GM12878 (cell line): ENCODE measurements at regions not wholly inside any gene's neighbourhood (a gene's known extent, or its start where the extent isn't known, plus 50 kb on each side); places are given as distances from the start of the nearest gene placed in this dataset.

ENCODE experiments used
- CBFB ChIP-seq: IDR thresholded peaks from 2 replicates; pipeline ENCODE4 v1.6.1; 2016; ENCODE audit warnings: antibody characterized with exemption, low read depth
- CTCF ChIP-seq, 3 experiments: IDR thresholded peaks in 2 of 3; conservative IDR thresholded peaks in 1 of 3; 2 replicates each; pipeline ENCODE4 v1.5.1; 2011; ENCODE audit warnings: low read depth in 3 of 3, low read length in 3 of 3, mild to moderate bottlenecking in 3 of 3, control low read depth in 2 of 3, moderate library complexity in 2 of 3, inconsistent platforms in 1 of 3, mixed read lengths in 1 of 3; ENCODE audit not compliant: control insufficient read depth in 2 of 3, insufficient read depth in 1 of 3; ENCODE audit errors: extremely low read depth in 1 of 3
- EZH2 ChIP-seq: IDR thresholded peaks from 2 replicates; pipeline ENCODE4 v1.6.1; 2012; ENCODE audit warnings: low read depth, mild to moderate bottlenecking, control low read depth, inconsistent platforms, low read length, borderline replicate concordance; ENCODE audit not compliant: control insufficient read depth
- HCFC1 ChIP-seq: fragments of 150-350 bp; IDR thresholded peaks from 2 replicates; pipeline ENCODE4 v1.6.1; 2014; ENCODE audit warnings: low read length
- HDAC2 ChIP-seq: fragments of 200-600 bp; sonication (generic); IDR thresholded peaks from 2 replicates; pipeline ENCODE4 v1.6.1; 2017
- HDAC6 ChIP-seq: fragments of 200-600 bp; sonication (generic); IDR thresholded peaks from one replicate; pipeline ENCODE4 v1.8.0; 2017; ENCODE audit warnings: antibody characterized with exemption; ENCODE audit not compliant: unreplicated experiment
- MYC ChIP-seq: IDR thresholded peaks from 2 replicates; pipeline ENCODE4 v1.6.1; 2011; ENCODE audit warnings: mild to moderate bottlenecking, low read length, moderate library complexity, inconsistent platforms; ENCODE audit not compliant: insufficient read depth, insufficient replicate concordance, insufficient read length, severe bottlenecking
- TARDBP ChIP-seq: IDR thresholded peaks from 2 replicates; pipeline ENCODE4 v1.6.1; 2016; ENCODE audit warnings: borderline replicate concordance
- ZNF274 ChIP-seq: IDR thresholded peaks from one replicate; pipeline ENCODE4 v1.8.0; 2011; ENCODE audit not compliant: insufficient read length, insufficient read depth
- ZZZ3 ChIP-seq: IDR thresholded peaks from 2 replicates; pipeline ENCODE4 v1.6.1; 2011; ENCODE audit warnings: low read depth; ENCODE audit not compliant: control insufficient read depth, insufficient read length
- TF ChIP-seq, protein P1 (sequence below): IDR thresholded peaks from 2 replicates; pipeline ENCODE4 v1.6.1; 2012; ENCODE audit warnings: low read length, inconsistent platforms

- TF ChIP-seq HCFC1 = no peak
- no peak for TF ChIP-seq MYC
- TF ChIP-seq ZZZ3 = no peak
- TF ChIP-seq, protein P1, sequence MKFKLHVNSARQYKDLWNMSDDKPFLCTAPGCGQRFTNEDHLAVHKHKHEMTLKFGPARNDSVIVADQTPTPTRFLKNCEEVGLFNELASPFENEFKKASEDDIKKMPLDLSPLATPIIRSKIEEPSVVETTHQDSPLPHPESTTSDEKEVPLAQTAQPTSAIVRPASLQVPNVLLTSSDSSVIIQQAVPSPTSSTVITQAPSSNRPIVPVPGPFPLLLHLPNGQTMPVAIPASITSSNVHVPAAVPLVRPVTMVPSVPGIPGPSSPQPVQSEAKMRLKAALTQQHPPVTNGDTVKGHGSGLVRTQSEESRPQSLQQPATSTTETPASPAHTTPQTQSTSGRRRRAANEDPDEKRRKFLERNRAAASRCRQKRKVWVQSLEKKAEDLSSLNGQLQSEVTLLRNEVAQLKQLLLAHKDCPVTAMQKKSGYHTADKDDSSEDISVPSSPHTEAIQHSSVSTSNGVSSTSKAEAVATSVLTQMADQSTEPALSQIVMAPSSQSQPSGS = no peak
- TF ChIP-seq HDAC6 = no peak
- TF ChIP-seq EZH2 = no peak
- no peak for TF ChIP-seq HDAC2
- TF ChIP-seq ZNF274 = no peak
- TF ChIP-seq TARDBP = no peak
- TF ChIP-seq CBFB = no peak
- TF ChIP-seq CTCF (IDR thresholded peaks at IDR 0.05 in 2 of 3, conservative IDR thresholded peaks at IDR 0.05 in 1 of 3; ENCODE audit: control insufficient read depth in 2 of 3, extremely low read depth in 1 of 3, insufficient read depth in 1 of 3, low read depth in 3 of 3, low read length in 3 of 3) = no peak
Measured at GRCh38 chr3:159857840-159858239, 130.8 kb upstream of the IL12A start.
